ENCODE measurements at regions not wholly inside any gene's neighbourhood (a gene's known extent, or its start where the extent isn't known, plus 50 kb on each side); places are given as distances from the start of the nearest gene placed in this dataset.

GRCh38 chr1:83520797-83521196 is 478.1 kb downstream of the TTLL7 start:
- in situ Hi-C loops (cut with MboI; ENCODE audit: low pct_unique_long_range_greater_than_20kb, low sequenced_read_pairs, unreplicated experiment) = no loop called here
- no peak for DNase-seq (ENCODE audit: low spot score)
- peak; percentile 4 for TF ChIP-seq CTCF (IDR thresholded peaks at IDR 0.05; ENCODE audit: extremely low read depth, insufficient read depth, missing control alignments)

- no peak for DNase-seq (ENCODE audit: low spot score)
- TF ChIP-seq CTCF (IDR thresholded peaks at IDR 0.05; ENCODE audit: extremely low read depth, insufficient read depth, missing control alignments) = no peak
- in situ Hi-C loops (cut with MboI; ENCODE audit: low pct_unique_long_range_greater_than_20kb, low sequenced_read_pairs, unreplicated experiment) = no loop called here
Observed at GRCh38 chr1:83516369-83516768, 482.6 kb downstream of the TTLL7 start.

- no peak for DNase-seq (ENCODE audit: low spot score)
Observed at GRCh38 chr1:83515578-83516154, 483.3 kb downstream of the TTLL7 start.

GRCh38 chr1:83512373-83513193 is 486.3 kb downstream of the TTLL7 start:
- no peak for TF ChIP-seq CTCF (IDR thresholded peaks at IDR 0.05; ENCODE audit: extremely low read depth, insufficient read depth, missing control alignments)
- in situ Hi-C loops (cut with MboI; ENCODE audit: low pct_unique_long_range_greater_than_20kb, low sequenced_read_pairs, unreplicated experiment) = no loop called here
- no peak for DNase-seq (ENCODE audit: low spot score)

More at GRCh38 chr1:83515578-83516154, 483.3 kb downstream of the TTLL7 start:
- no peak for TF ChIP-seq CTCF (IDR thresholded peaks at IDR 0.05; ENCODE audit: extremely low read depth, insufficient read depth, missing control alignments)
- in situ Hi-C loops (cut with MboI; ENCODE audit: low pct_unique_long_range_greater_than_20kb, low sequenced_read_pairs, unreplicated experiment) = no loop called here

GRCh38 chr1:83511146-83511726 is 487.7 kb downstream of the TTLL7 start:
- in situ Hi-C loops (cut with MboI; ENCODE audit: low pct_unique_long_range_greater_than_20kb, low sequenced_read_pairs, unreplicated experiment) = no loop called here
- no peak for DNase-seq (ENCODE audit: low spot score)

More at GRCh38 chr1:83511146-83511726, 487.7 kb downstream of the TTLL7 start:
- no peak for TF ChIP-seq CTCF (IDR thresholded peaks at IDR 0.05; ENCODE audit: extremely low read depth, insufficient read depth, missing control alignments)

All from GM13977 (cell line).